ENCODE measurements at regions not wholly inside any gene's neighbourhood (a gene's known extent, or its start where the extent isn't known, plus 50 kb on each side); places are given as distances from the start of the nearest gene placed in this dataset.
"Not testable (repeated sequence)": the region's sequence is repeated elsewhere in the genome, so short reads cannot be mapped to it uniquely, and the experiment has no call there.

- TF ChIP-seq CTCF (IDR thresholded peaks at IDR 0.05; ENCODE audit: poor library complexity, severe bottlenecking); TAF1 (IDR thresholded peaks at IDR 0.05; ENCODE audit: low read depth); EP300 (conservative IDR thresholded peaks at IDR 0.05; ENCODE audit: poor library complexity, severe bottlenecking); EZH2 (IDR thresholded peaks at IDR 0.05; ENCODE audit: borderline replicate concordance, insufficient read depth, low read length, poor library complexity, severe bottlenecking); POLR2AphosphoS5 (IDR thresholded peaks at IDR 0.05); RAD21 (conservative IDR thresholded peaks at IDR 0.05): not testable (repeated sequence)
Measured at GRCh38 chr3:154834831-154835230, 245.3 kb upstream of the MME start.

All from neural cell (in vitro differentiated cells).